HUES48 (cell line): ENCODE measurements at regions not wholly inside any gene's neighbourhood (a gene's known extent, or its start where the extent isn't known, plus 50 kb on each side); places are given as distances from the start of the nearest gene placed in this dataset.

Experiments used
- H3K27ac ChIP-seq: one replicate; pipeline ENCODE4 v1.7.0; 2013; ENCODE audit warnings: low read depth, low read length, inconsistent platforms
- H3K27me3 ChIP-seq: 2 replicates; pipeline ENCODE4 v1.6.1; 2013; ENCODE audit warnings: mild to moderate bottlenecking, low read length; ENCODE audit not compliant: control insufficient read depth, insufficient read depth
- H3K36me3 ChIP-seq: 2 replicates; pipeline ENCODE4 v1.6.1; 2013; ENCODE audit warnings: low read length; ENCODE audit not compliant: control insufficient read depth, insufficient read depth
- H3K4me1 ChIP-seq: 2 replicates; pipeline ENCODE4 v1.6.1; 2013; ENCODE audit warnings: mild to moderate bottlenecking, low read length; ENCODE audit not compliant: control insufficient read depth, insufficient read depth
- H3K4me3 ChIP-seq: 2 replicates; pipeline ENCODE4 v1.5.1; 2013; ENCODE audit warnings: mild to moderate bottlenecking, low read depth, low read length
- H3K9ac ChIP-seq: 2 replicates; pipeline ENCODE4 v1.6.1; 2013; ENCODE audit warnings: mild to moderate bottlenecking, low read depth, low read length, moderate library complexity
- H3K9me3 ChIP-seq: 2 replicates; pipeline ENCODE4 v1.6.1; 2013; ENCODE audit warnings: low read length; ENCODE audit not compliant: control insufficient read depth, insufficient read depth

GRCh38 chr22:34476762-34477161 is 556.5 kb upstream of the LARGE1 start:
- H3K9ac ChIP-seq = no peak overlapping the region
- H3K27me3 ChIP-seq = no peaks in the 10 kb centered on the region
- peaks cover 15% of the 10 kb centered on the region for H3K9me3 ChIP-seq

DNA sequence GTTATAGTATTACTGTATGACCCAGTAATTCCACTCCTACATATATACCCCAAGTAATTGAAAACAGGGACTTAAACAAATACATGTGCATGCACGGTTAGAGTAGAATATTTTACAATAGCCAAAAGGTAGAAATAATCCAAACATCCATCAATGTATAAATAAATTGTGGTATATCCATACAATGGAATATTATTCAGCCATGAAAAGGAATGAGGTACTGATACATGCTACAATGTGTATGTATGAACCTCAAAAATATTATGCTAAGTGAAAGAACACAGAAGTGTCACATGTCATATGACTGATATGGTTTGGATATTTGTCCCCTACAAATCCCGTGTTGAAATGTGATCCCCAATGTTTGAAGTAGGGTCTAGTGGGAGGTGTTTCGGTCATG is 560.8 kb upstream of the LARGE1 start:
- H3K36me3 ChIP-seq = no peaks in the 10 kb centered on the region
- no peak overlapping the region for H3K27ac ChIP-seq
- H3K27me3 ChIP-seq = no peaks in the 10 kb centered on the region
- no peak overlapping the region for H3K4me3 ChIP-seq
- peaks cover 15% of the 10 kb centered on the region for H3K9me3 ChIP-seq
- no peaks in the 10 kb centered on the region for H3K4me1 ChIP-seq
- no peak overlapping the region for H3K9ac ChIP-seq

More at GRCh38 chr22:34476762-34477161, 556.5 kb upstream of the LARGE1 start:
- H3K27ac ChIP-seq = no peak overlapping the region
- H3K36me3 ChIP-seq = no peaks in the 10 kb centered on the region
- H3K4me1 ChIP-seq = no peaks in the 10 kb centered on the region
- no peak overlapping the region for H3K4me3 ChIP-seq

DNA sequence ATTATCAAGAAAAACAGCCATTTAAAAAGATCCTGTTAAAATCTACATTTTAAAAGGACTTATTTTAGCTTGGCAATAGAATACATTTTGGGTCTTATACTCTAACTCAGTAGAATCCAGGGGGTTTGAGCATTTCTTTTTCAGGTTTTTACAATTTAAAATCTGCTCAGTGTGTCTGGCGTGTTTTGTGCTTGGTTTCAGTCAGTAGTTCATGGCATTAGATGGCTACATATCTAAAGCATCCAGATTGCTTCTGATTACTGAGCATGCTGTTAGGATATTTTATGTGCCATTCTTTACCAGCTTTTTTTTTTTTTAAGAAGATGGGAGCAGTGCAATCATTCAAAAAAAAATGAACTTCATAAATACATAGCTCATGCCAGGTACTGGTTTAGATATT is 566.1 kb upstream of the LARGE1 start:
- peaks cover under 1% of the 10 kb centered on the region for H3K9me3 ChIP-seq
- H3K4me3 ChIP-seq = no peak overlapping the region
- no peaks in the 10 kb centered on the region for H3K27me3 ChIP-seq
- no peaks in the 10 kb centered on the region for H3K36me3 ChIP-seq
- H3K4me1 ChIP-seq = no peaks in the 10 kb centered on the region
- no peak overlapping the region for H3K9ac ChIP-seq
- H3K27ac ChIP-seq = no peak overlapping the region

GRCh38 chr22:34489861-34490260 is 569.6 kb upstream of the LARGE1 start:
- Histone ChIP-seq H3K27ac (no peak overlapping the region), H3K9ac (no peak overlapping the region), H3K9me3 (no peaks in the 10 kb centered on the region; the same call in 1 of the 2 replicates), H3K27me3 (no peaks in the 10 kb centered on the region), H3K36me3 (no peaks in the 10 kb centered on the region), H3K4me1 (no peaks in the 10 kb centered on the region), H3K4me3 (no peak overlapping the region)

- Histone ChIP-seq H3K36me3 (no peaks in the 10 kb centered on the region), H3K9me3 (peaks cover 3% of the 10 kb centered on the region; the same call in 1 of the 2 replicates), H3K4me3 (no peak overlapping the region), H3K9ac (no peak overlapping the region), H3K27ac (no peak overlapping the region), H3K27me3 (no peaks in the 10 kb centered on the region), H3K4me1 (no peaks in the 10 kb centered on the region)
Observed at GRCh38 chr22:34490886-34491285, 570.6 kb upstream of the LARGE1 start.

DNA sequence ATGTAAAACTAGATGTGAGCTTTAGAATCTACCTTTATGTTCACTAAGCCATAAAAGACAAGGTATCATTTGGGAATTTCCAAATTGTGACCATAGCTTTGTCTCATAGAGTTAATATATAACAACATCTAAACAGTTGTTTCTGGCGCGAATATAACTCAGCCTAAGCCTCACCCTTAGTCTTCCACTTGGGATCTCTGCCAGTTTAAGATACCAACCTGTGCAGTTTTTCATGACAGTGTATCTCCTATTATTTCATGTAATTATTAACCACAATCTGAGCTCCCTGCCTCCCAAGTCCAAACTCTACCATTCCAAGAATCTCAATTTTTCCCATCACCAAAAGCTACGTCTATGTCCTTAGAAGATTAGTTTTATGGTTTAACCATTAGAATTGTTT is 572.5 kb upstream of the ISX start:
- Histone ChIP-seq H3K4me1 (no peaks in the 10 kb centered on the region), H3K36me3 (no peaks in the 10 kb centered on the region), H3K9me3 (peaks cover 3% of the 10 kb centered on the region; the same call in 1 of the 2 replicates), H3K9ac (no peak overlapping the region), H3K27ac (no peak overlapping the region), H3K27me3 (no peaks in the 10 kb centered on the region), H3K4me3 (no peak overlapping the region)

DNA sequence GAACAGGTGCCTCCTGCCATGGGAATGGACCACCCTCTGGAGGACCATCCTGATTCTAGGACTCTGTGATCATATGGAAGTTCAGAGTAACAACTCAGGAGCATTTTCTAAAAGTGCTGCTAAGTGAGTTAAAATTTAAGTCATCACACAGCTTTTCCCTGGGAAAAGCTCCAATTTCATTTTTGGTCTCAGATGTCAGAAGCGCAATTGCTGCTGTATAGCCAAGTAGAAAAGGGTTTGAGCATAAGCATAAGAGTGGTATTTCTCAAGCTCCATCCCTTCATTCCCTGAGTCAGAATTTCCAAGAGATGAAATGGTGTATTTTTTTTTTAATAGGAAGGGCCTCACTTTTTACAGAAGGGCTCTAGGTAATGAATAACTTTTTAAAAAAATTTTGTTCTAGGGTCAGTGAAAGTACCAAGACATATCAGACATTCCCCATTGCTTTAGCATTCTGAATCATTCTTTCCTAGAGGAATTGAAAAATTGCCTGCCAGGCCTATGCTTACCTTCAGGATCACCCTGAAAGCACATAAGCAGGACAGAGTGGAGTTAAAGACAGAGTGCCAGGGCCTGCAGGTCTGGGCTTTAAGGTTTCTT is 564.5 kb upstream of the ISX start:
- Histone ChIP-seq H3K9me3 (peaks cover 22% of the 10 kb centered on the region), H3K4me3 (no peak overlapping the region), H3K36me3 (no peaks in the 10 kb centered on the region), H3K9ac (no peak overlapping the region), H3K27me3 (no peaks in the 10 kb centered on the region), H3K4me1 (no peaks in the 10 kb centered on the region), H3K27ac (no peak overlapping the region)

GRCh38 chr22:34502821-34503220 is 563.1 kb upstream of the ISX start:
- no peak overlapping the region for H3K9ac ChIP-seq
- peaks cover 22% of the 10 kb centered on the region for H3K9me3 ChIP-seq
- no peaks in the 10 kb centered on the region for H3K36me3 ChIP-seq
- H3K4me1 ChIP-seq = no peaks in the 10 kb centered on the region
- H3K4me3 ChIP-seq = no peak overlapping the region
- no peaks in the 10 kb centered on the region for H3K27me3 ChIP-seq
- H3K27ac ChIP-seq = no peak overlapping the region

GRCh38 chr22:34508797-34509196 is 557.2 kb upstream of the ISX start:
- Histone ChIP-seq H3K4me1 (no peaks in the 10 kb centered on the region), H3K27ac (no peak overlapping the region), H3K27me3 (no peaks in the 10 kb centered on the region), H3K4me3 (no peak overlapping the region), H3K9me3 (peaks cover 10% of the 10 kb centered on the region; the same call in 1 of the 2 replicates), H3K9ac (no peak overlapping the region), H3K36me3 (no peaks in the 10 kb centered on the region)

DNA sequence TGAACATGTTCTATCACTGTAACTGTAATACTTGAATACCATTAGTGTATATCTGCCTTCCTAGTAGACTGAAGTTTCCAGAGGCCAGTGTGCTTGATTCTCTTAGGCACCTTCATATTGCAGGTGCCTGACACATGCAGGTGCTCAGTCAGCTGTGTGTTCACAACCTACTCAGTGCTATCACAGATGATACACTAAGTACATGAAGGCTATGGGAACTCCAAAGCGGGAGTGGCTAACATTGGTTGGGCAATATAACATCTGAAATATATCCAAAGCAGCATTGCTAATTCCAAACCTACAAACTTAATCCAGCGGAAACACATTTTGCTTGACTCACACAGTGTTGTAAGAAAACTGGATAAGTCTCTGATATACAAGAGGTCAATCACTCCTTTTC is 539.3 kb upstream of the ISX start:
- Histone ChIP-seq H3K9ac (no peak overlapping the region), H3K36me3 (no peaks in the 10 kb centered on the region), H3K4me3 (no peak overlapping the region), H3K9me3 (no peaks in the 10 kb centered on the region), H3K4me1 (no peaks in the 10 kb centered on the region), H3K27ac (no peak overlapping the region), H3K27me3 (no peaks in the 10 kb centered on the region)

DNA sequence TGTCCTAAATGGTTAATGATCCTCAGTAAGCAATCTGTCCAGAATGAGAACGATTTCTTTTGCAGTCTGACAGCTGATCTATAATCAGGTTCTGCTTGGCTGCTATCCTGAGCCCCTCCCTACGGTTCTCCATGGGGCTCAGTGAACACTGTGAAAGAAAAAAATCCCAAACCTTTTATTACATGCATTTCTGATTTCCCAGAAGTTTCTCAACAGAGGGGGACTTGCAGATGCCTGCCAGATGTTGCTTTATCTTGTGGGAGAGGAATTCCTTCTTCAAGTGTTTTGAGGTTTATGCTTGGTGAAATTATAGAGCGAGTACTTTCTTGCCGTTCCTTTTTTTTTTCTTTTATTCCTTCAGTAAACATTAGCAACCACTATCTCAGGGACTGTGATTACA is 531.9 kb upstream of the ISX start:
- Histone ChIP-seq H3K27ac (no peak overlapping the region), H3K4me1 (no peaks in the 10 kb centered on the region), H3K27me3 (no peaks in the 10 kb centered on the region), H3K9ac (no peak overlapping the region), H3K9me3 (no peaks in the 10 kb centered on the region; the same call in 1 of the 2 replicates), H3K4me3 (no peak overlapping the region), H3K36me3 (no peaks in the 10 kb centered on the region)
